DMS53 treated with DMSO at 0.1 percent for 48 hours (cell line): ENCODE measurements at regions not wholly inside any gene's neighbourhood (a gene's known extent, or its start where the extent isn't known, plus 50 kb on each side); places are given as distances from the start of the nearest gene placed in this dataset.

Source experiments
- DNase-seq: peaks from one replicate; lab custom pipeline; 2025; ENCODE audit not compliant: unreplicated experiment; lab: John Stamatoyannopoulos, UW

GRCh38 chr6:139762587-139763031 lies 388.2 kb upstream of the CITED2 start:
- DNase-seq: no peak

- DNase-seq: no peak
Observed at GRCh38 chr6:139760128-139760527, 385.7 kb upstream of the CITED2 start.

GRCh38 chr6:139759086-139759485 lies 384.6 kb upstream of the CITED2 start:
- no peak for DNase-seq

GRCh38 chr6:139758209-139758611 lies 383.8 kb upstream of the CITED2 start:
- no peak for DNase-seq

DNA sequence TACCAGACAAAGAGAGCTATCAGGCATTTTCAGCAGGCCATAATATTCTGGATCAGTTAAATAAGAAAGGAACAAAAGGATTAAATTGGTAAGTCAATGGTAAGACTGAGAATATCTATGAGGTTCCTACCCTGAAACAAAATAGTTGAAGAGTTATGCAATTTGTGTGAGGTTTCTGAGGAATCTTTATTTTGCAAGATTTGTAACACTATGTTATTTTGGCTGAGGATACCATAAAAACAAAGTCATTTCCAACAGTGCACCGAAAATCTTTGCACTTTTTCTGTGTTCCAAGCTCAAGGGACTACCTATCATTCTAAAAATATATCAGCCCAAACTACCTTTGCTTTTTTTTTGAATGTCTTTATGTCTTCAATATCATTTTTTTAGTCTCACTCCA lies 383.3 kb upstream of the CITED2 start:
- DNase-seq: no peak

DNA sequence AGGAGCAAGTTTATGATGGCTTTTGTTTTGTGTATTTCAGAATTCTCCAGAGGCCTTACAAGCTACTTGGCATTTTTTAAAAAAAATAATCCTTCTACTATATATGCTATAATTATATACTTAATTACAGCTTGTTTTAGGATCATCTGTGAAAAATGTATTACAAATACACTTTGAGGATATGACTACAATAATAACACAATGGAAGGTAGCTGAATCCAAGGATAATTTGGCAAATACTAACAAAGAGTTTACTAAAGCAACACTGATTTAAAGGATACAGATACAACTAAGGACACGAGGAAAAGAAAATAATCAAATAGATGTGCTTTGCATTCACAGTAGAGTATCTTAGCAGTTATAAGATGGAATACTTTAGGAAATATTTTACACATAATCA lies 381.9 kb upstream of the CITED2 start:
- no peak for DNase-seq

- no peak for DNase-seq
Observed at GRCh38 chr6:139754898-139755775, 380.7 kb upstream of the CITED2 start.

DNA sequence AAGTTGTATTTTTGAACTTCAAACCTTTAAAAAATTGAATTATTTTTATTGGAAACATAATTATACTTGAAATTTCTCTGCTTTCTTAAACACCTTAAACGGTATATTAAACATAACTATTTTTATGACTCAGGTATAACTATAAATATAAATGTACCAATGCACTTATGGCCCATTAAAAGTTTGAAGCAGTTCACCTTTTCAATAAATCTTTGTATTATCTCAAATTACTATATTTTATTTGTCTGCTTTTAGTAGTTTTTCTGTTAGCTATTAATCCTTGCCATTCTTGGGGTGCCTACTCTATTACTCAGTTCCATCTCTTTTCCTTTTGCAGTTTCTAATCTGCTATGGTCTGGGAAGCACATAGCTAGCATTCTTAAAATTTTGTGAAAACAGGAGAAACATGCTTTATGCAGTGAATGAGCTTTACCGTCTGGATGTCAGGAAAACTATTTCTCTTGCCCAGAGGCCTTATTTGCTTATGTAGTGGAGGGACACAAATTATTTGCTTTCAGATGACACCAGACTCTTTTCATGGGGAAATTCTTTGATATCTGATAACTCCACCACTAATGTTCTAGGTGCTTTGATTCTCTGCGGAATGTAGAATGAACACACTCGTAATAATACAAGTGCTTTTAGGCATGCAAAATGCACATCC lies 378.9 kb upstream of the CITED2 start:
- DNase-seq: no peak

DNA sequence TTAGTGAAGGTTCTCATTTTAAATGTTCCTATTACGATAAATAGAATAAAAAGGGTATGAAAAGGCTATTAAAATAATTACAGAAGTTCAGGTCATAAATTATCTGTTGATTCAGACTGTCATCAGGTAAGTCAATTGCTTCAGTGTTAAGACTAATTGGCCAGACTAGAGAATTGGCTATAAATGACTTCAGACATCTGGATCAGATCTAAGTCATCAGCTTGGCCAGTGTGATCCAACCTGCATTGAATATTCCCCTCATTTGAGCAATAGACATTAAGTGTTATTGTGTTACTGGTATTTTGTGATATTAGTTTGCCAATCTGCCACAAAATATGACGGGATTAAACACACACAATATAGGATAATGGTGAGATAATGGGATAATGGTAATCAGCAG lies 377.6 kb upstream of the CITED2 start:
- DNase-seq: no peak

- DNase-seq: no peak
Observed at GRCh38 chr6:139751179-139751578, 376.7 kb upstream of the CITED2 start.

GRCh38 chr6:139748353-139749146 lies 374.1 kb upstream of the CITED2 start:
- DNase-seq: no peak

DNA sequence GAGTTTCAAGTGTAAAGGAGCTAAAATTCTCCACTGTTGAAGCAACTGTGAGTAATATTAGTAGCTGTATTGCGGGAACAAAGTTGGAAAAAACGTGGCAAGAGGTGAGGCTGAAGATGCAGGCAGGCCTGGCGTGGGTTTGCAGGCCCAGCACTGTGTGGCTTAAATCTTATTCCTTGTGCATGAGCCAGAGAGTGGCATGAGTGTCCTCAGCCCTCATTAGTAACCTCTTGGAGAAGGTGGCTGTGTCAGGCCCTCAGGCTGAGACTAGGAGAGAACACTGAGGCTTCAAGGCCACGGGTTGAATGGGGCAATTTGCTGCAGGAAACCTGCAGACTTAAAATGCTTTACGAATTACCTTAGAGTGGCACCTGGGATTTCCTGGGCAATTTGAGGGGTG lies 372.7 kb upstream of the CITED2 start:
- DNase-seq: no peak

GRCh38 chr6:139744891-139745290 lies 370.4 kb upstream of the CITED2 start:
- no peak for DNase-seq

GRCh38 chr6:139743664-139744437 lies 369.4 kb upstream of the CITED2 start:
- no peak for DNase-seq

GRCh38 chr6:139742671-139743070 lies 368.2 kb upstream of the CITED2 start:
- no peak for DNase-seq

DNA sequence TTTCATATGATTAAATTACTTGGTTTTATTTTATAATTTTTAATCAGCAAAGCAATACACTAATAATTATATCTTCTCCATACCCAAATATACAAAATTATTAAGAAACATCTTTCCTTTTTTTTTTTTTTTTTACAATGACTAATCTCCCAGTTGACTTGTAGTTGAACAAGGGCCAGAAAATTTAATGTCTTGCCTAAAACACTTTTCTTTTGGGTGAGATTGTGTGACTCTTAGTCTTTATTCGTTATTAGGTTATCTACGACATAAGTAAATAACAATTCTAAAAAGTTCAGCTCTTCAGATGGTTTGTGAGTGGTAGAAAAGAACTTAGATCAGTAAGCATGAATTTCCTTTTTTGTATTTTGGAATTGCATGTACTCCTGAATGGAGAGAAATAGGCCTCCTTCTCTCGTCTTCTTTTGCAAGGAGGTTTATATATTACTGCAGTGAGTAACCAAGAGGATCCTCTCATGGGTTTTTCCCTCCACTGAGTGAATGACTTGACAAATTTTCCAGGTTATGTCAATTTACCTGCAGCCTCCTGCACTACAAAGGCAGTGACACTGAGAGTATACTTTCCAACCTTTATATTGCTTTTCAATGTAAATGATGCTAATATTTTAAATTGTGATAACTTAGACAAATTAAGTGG lies 364.5 kb upstream of the CITED2 start:
- DNase-seq: no peak

DNA sequence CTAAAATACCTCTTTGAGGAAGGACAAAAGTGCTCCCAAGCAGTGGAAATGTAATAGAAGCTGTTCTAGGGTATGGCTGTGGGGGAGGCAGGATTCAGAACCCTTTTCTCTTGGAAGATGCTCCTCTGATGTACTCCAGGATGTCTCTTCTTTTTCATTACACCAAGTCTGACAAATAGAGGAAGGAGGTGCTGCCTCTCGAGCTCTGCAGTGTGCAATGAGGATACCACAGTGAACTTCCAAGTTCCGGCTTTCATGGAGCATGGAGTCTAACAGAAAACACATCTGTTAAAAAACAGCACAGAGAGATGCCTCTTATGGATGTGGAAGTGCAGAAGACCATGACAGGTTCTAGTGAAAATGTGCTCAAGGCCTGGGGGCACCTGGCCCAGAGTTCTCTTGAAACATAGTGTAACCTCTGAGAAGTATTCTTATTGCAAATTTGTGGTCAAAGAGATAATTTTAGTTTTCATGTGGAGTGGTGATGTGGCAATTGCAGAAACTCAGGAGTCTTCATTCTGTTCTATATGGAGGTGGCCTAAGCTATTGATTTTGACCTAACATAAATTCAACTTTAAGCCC lies 362.0 kb upstream of the CITED2 start:
- no peak for DNase-seq

DNA sequence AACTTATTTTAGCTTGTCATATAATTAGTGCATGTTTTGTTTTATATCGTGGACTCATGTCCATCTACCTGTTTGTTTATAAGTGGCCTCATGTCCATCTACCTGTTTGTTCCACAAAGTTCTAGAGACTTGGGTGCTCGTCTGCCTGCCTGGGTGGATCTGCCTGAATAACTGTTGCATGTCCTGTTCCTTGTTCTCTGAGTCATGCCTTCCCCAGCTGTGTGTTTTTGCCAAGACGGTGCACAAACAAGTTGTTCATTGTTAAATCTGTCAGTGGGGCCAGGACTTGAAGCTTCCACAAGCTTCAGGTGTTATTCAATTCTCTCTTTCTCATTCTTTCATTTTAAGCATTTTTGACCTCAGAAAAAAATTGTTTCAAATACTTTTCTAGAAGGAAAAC lies 358.0 kb upstream of the CITED2 start:
- no peak for DNase-seq

DNA sequence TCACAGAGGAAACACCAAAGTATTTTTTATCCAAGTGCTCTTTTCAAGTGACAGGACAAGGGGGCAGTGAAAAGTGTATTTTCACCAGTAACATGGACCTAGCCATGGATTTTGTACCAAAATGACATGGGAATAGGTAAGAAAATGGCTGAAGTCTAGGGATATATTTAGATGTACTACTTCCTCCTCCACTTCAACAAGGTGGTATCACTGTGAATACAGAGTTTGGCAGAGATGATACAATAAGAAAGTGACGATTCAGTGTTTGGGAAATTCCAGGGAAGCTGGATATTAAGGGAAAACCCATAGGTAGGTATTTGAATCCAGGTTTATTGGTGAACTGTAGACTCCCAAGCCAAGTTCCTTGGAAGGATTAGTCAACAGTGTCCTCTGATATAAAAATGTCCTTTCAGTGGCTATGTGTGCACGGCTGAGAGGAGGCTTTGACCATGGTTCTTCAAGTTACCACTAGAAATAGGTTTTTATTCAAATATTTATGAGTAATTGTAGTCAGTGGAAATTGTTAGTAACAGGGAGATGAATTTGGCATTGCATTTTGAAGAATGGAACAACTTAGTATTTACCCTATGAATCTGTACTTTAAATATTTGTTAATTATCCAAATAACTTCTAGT lies 356.0 kb upstream of the CITED2 start:
- no peak for DNase-seq
